ENCODE measurements at regions not wholly inside any gene's neighbourhood (a gene's known extent, or its start where the extent isn't known, plus 50 kb on each side); places are given as distances from the start of the nearest gene placed in this dataset.

- no peak for DNase-seq
- Histone ChIP-seq H3K4me1 (no peaks in the 10 kb centered on the region), H3K36me3 (no peaks in the 10 kb centered on the region)
Observed at GRCh38 chr16:72410492-72410891, 238.5 kb upstream of the PMFBP1 start.

GRCh38 chr16:72409423-72409822, 237.5 kb upstream of the PMFBP1 start:
- Histone ChIP-seq H3K9me3 (no peaks in the 10 kb centered on the region), H3K27me3 (no peaks in the 10 kb centered on the region), H3K4me1 (no peaks in the 10 kb centered on the region), H3K36me3 (no peaks in the 10 kb centered on the region), H3K4me3 (no peak overlapping the region), H3K27ac (no peak overlapping the region)
- TF ChIP-seq POLR2A (IDR thresholded peaks at IDR 0.05) (no peak), CTCF (IDR thresholded peaks at IDR 0.05) (no peak)
- DNase-seq = no peak

More at GRCh38 chr16:72410492-72410891, 238.5 kb upstream of the PMFBP1 start:
- Histone ChIP-seq H3K27me3 (no peaks in the 10 kb centered on the region), H3K27ac (no peak overlapping the region), H3K9me3 (no peaks in the 10 kb centered on the region), H3K4me3 (no peak overlapping the region)
- TF ChIP-seq CTCF (IDR thresholded peaks at IDR 0.05) = no peak
- no peak for TF ChIP-seq POLR2A (IDR thresholded peaks at IDR 0.05)

DNA sequence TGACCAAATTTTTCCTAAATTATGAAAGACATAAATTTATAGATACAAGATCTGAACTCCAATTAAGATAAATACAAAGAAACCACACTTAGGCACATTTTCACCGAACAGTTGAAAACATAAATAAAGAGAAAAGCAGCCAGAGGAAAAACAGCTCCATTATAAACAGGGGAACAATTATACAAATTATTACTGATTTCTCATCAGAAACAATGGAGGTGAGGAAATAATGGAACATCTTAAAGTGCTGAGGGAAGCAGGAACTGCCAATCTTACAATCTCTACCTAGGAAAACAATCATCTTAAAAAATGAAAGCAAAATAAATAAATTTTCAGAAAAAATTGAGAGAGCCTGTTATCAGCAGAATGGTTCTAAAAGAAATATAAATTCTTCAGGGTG, 234.4 kb upstream of the PMFBP1 start:
- H3K27ac ChIP-seq = no peak overlapping the region
- H3K9me3 ChIP-seq = no peaks in the 10 kb centered on the region
- TF ChIP-seq POLR2A (IDR thresholded peaks at IDR 0.05) (no peak), CTCF (IDR thresholded peaks at IDR 0.05) (no peak)
- H3K27me3 ChIP-seq = no peaks in the 10 kb centered on the region
- no peak overlapping the region for H3K4me3 ChIP-seq
- no peak for DNase-seq
- no peaks in the 10 kb centered on the region for H3K36me3 ChIP-seq
- no peaks in the 10 kb centered on the region for H3K4me1 ChIP-seq

DNA sequence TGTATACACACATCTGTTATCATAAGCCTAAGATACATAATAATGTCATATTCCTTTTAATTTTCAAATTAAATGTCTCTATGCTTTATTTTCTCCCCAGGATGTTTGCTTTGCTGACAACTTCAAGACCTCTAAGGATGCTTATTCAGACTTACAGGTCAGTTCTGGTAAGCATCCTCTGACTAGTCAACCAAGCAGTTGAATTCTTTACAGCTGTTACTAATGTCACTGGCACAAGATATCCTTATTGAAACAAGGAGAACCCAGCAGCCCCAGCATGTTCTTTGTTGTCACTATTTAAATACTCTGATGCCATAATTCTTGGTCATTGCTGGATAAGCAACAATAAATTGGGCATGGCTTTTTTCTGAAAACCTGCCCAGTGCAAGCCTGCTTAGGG, 232.3 kb upstream of the PMFBP1 start:
- no peak for DNase-seq
- TF ChIP-seq CTCF (IDR thresholded peaks at IDR 0.05) (no peak), POLR2A (IDR thresholded peaks at IDR 0.05) (no peak)

DNA sequence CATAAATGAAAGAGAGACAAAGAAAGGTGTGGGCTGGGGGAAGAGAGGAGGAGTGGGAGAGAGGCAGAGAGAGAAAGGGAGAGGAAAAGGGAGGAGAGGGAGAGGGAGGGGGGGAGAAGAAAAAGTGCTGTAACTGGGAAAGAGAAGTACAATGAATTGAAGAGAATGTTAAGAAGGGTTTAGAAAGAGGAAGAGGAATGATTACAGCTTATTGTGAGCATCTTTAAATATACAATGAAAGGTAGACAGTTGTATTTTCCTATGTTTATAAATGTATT, 229.1 kb upstream of the PMFBP1 start:
- no peaks in the 10 kb centered on the region for H3K4me1 ChIP-seq
- no peaks in the 10 kb centered on the region for H3K27me3 ChIP-seq
- DNase-seq = no peak
- no peaks in the 10 kb centered on the region for H3K36me3 ChIP-seq
- no peak overlapping the region for H3K27ac ChIP-seq
- no peak for TF ChIP-seq CTCF (IDR thresholded peaks at IDR 0.05)
- no peak for TF ChIP-seq POLR2A (IDR thresholded peaks at IDR 0.05)
- no peak overlapping the region for H3K4me3 ChIP-seq
- H3K9me3 ChIP-seq = no peaks in the 10 kb centered on the region

More for the DNA sequence above, 232.3 kb upstream of the PMFBP1 start:
- H3K27me3 ChIP-seq = no peaks in the 10 kb centered on the region
- H3K4me3 ChIP-seq = no peak overlapping the region
- H3K9me3 ChIP-seq = no peaks in the 10 kb centered on the region
- H3K4me1 ChIP-seq = no peaks in the 10 kb centered on the region
- no peak overlapping the region for H3K27ac ChIP-seq
- H3K36me3 ChIP-seq = no peaks in the 10 kb centered on the region
